ENCODE measurements at regions not wholly inside any gene's neighbourhood (a gene's known extent, or its start where the extent isn't known, plus 50 kb on each side); places are given as distances from the start of the nearest gene placed in this dataset.

- peak; percentile 97 for TF ChIP-seq CTCF (IDR thresholded peaks at IDR 0.05; ENCODE audit: low read depth, low read length, missing control alignments)
- DNase-seq: peak; percentile 76
- Histone ChIP-seq H3K27me3 (replicated peaks) (no peaks in the 10 kb centered on the region), H3K36me3 (replicated peaks) (no peaks in the 10 kb centered on the region), H3K27ac (no peak overlapping the region), H3K4me3 (ENCODE audit: low read depth, low read length) (no peak overlapping the region)
- in situ Hi-C loops (cut with HindIII; ENCODE audit: low pct_ligation_motif_present, low sequenced_read_pairs): no loop called here
Observed at GRCh38 chr1:239898062-239898730, 193.5 kb upstream of the FMN2 start.

GRCh38 chr1:239899747-239900146 lies 191.9 kb upstream of the FMN2 start:
- H3K36me3 ChIP-seq (replicated peaks): no peaks in the 10 kb centered on the region
- H3K4me3 ChIP-seq (ENCODE audit: low read depth, low read length): no peak overlapping the region
- in situ Hi-C loops (cut with HindIII; ENCODE audit: low pct_ligation_motif_present, low sequenced_read_pairs): no loop called here
- no peaks in the 10 kb centered on the region for H3K27me3 ChIP-seq (replicated peaks)
- H3K27ac ChIP-seq: no peak overlapping the region
- no peak for DNase-seq
- peak; percentile 1 for TF ChIP-seq CTCF (IDR thresholded peaks at IDR 0.05; ENCODE audit: low read depth, low read length, missing control alignments)

GRCh38 chr1:239906394-239906793 lies 185.3 kb upstream of the FMN2 start:
- in situ Hi-C loops (cut with HindIII; ENCODE audit: low pct_ligation_motif_present, low sequenced_read_pairs): no loop called here
- Histone ChIP-seq H3K36me3 (replicated peaks) (no peaks in the 10 kb centered on the region), H3K4me3 (ENCODE audit: low read depth, low read length) (no peak overlapping the region), H3K27me3 (replicated peaks) (no peaks in the 10 kb centered on the region), H3K27ac (no peak overlapping the region)
- no peak for TF ChIP-seq CTCF (IDR thresholded peaks at IDR 0.05; ENCODE audit: low read depth, low read length, missing control alignments)
- no peak for DNase-seq

- in situ Hi-C loops (cut with HindIII; ENCODE audit: low pct_ligation_motif_present, low sequenced_read_pairs): no loop called here
- no peak overlapping the region for H3K27ac ChIP-seq
- no peak overlapping the region for H3K4me3 ChIP-seq (ENCODE audit: low read depth, low read length)
- no peak for TF ChIP-seq CTCF (IDR thresholded peaks at IDR 0.05; ENCODE audit: low read depth, low read length, missing control alignments)
- no peaks in the 10 kb centered on the region for H3K36me3 ChIP-seq (replicated peaks)
- DNase-seq: peak; percentile 56
- no peaks in the 10 kb centered on the region for H3K27me3 ChIP-seq (replicated peaks)
Observed at GRCh38 chr1:239909898-239910297, 181.8 kb upstream of the FMN2 start.

- peak; percentile 16 for DNase-seq
- Histone ChIP-seq H3K27ac (no peak overlapping the region), H3K4me3 (ENCODE audit: low read depth, low read length) (no peak overlapping the region), H3K36me3 (replicated peaks) (no peaks in the 10 kb centered on the region), H3K27me3 (replicated peaks) (no peaks in the 10 kb centered on the region)
- in situ Hi-C loops (cut with HindIII; ENCODE audit: low pct_ligation_motif_present, low sequenced_read_pairs): no loop called here
- TF ChIP-seq CTCF (IDR thresholded peaks at IDR 0.05; ENCODE audit: low read depth, low read length, missing control alignments): no peak
Observed at GRCh38 chr1:239912471-239912870, 179.2 kb upstream of the FMN2 start.

GRCh38 chr1:239913141-239913585 lies 178.5 kb upstream of the FMN2 start:
- Histone ChIP-seq H3K36me3 (replicated peaks) (no peaks in the 10 kb centered on the region), H3K27me3 (replicated peaks) (no peaks in the 10 kb centered on the region), H3K27ac (no peak overlapping the region), H3K4me3 (ENCODE audit: low read depth, low read length) (no peak overlapping the region)
- in situ Hi-C loops (cut with HindIII; ENCODE audit: low pct_ligation_motif_present, low sequenced_read_pairs): no loop called here
- no peak for DNase-seq
- TF ChIP-seq CTCF (IDR thresholded peaks at IDR 0.05; ENCODE audit: low read depth, low read length, missing control alignments): no peak
